ENCODE measurements at regions not wholly inside any gene's neighbourhood (a gene's known extent, or its start where the extent isn't known, plus 50 kb on each side); places are given as distances from the start of the nearest gene placed in this dataset.

DNA sequence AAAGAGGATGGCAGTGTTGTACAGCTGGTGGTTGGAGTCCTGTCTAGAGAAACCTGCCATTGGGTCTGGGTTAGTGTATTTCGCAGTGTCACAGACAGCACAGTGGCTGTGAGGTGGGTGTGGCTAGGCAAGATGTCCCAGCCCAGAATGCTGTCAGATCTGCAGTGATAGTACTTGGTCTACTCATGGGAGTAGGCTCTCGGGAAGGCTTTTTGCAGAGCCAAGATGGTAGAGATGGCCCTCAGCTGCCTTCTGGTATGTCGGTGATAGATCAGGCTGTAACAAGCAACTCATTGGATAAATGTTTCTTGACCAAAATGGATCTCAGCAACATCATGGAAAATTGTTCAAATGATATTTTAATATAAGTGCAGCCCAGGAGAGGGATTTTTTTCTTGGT lies 84.3 kb upstream of the WDR1 start:
- H3K27me3 ChIP-seq (ENCODE audit: control insufficient read depth in 1 of 2, insufficient read depth in 2 of 2, low read length in 2 of 2) = no peaks in the 10 kb centered on the region; a peak in 1 of 5 replicates
- ATAC-seq (no peak), DNase-seq (ENCODE audit: low spot score) (no peak), FAIRE-seq (no peak)
- ChIA-PET CTCF (ENCODE audit: low intra/inter-chr PET ratio, low total read pairs) (no interaction called here), POLR2A (no interaction called here)
- H3K4me3 ChIP-seq (replicated peaks in 1 of 3; ENCODE audit: insufficient read depth in 1 of 3, low read depth in 2 of 3, low read length in 3 of 3) = no peak overlapping the region
- H4K20me1 ChIP-seq (ENCODE audit: insufficient read depth, low read length) = no peaks in the 10 kb centered on the region
- intact Hi-C loops (cut with micrococcal nuclease; ENCODE audit: unreplicated experiment) (no loop called here), in situ Hi-C loops (cut with HindIII; ENCODE audit: extremely low pct_ligation_motif_present, low pct_unique_long_range_greater_than_20kb) (no loop called here)
- no peak overlapping the region for H3K9ac ChIP-seq (ENCODE audit: insufficient read depth, low read depth, low read length)
- no peaks in the 10 kb centered on the region for H3K4me1 ChIP-seq (ENCODE audit: insufficient read depth, low read length)
- no peaks in the 10 kb centered on the region for H3K9me3 ChIP-seq (ENCODE audit: low read length)
- no peaks in the 10 kb centered on the region for H3K79me2 ChIP-seq (ENCODE audit: insufficient read depth, low read length)
- TF ChIP-seq FOXK2 (IDR thresholded peaks at IDR 0.05) (no peak), ZFP90 (CRISPR knock-in tag; IDR thresholded peaks at IDR 0.05; ENCODE audit: borderline replicate concordance) (no peak), CBFB (CRISPR knock-in tag; IDR thresholded peaks at IDR 0.05) (no peak), ZNF556 (CRISPR knock-in tag; IDR thresholded peaks at IDR 0.05; ENCODE audit: borderline replicate concordance) (no peak), ZNF629 (CRISPR knock-in tag; conservative IDR thresholded peaks at IDR 0.05) (no peak), PHF20 (CRISPR knock-in tag; IDR thresholded peaks at IDR 0.05) (no peak), ZNF607 (CRISPR knock-in tag; IDR thresholded peaks at IDR 0.05; ENCODE audit: borderline replicate concordance) (no peak), ZSCAN12 (CRISPR knock-in tag; IDR thresholded peaks at IDR 0.05) (no peak)
- TF ChIP-seq, protein P1, sequence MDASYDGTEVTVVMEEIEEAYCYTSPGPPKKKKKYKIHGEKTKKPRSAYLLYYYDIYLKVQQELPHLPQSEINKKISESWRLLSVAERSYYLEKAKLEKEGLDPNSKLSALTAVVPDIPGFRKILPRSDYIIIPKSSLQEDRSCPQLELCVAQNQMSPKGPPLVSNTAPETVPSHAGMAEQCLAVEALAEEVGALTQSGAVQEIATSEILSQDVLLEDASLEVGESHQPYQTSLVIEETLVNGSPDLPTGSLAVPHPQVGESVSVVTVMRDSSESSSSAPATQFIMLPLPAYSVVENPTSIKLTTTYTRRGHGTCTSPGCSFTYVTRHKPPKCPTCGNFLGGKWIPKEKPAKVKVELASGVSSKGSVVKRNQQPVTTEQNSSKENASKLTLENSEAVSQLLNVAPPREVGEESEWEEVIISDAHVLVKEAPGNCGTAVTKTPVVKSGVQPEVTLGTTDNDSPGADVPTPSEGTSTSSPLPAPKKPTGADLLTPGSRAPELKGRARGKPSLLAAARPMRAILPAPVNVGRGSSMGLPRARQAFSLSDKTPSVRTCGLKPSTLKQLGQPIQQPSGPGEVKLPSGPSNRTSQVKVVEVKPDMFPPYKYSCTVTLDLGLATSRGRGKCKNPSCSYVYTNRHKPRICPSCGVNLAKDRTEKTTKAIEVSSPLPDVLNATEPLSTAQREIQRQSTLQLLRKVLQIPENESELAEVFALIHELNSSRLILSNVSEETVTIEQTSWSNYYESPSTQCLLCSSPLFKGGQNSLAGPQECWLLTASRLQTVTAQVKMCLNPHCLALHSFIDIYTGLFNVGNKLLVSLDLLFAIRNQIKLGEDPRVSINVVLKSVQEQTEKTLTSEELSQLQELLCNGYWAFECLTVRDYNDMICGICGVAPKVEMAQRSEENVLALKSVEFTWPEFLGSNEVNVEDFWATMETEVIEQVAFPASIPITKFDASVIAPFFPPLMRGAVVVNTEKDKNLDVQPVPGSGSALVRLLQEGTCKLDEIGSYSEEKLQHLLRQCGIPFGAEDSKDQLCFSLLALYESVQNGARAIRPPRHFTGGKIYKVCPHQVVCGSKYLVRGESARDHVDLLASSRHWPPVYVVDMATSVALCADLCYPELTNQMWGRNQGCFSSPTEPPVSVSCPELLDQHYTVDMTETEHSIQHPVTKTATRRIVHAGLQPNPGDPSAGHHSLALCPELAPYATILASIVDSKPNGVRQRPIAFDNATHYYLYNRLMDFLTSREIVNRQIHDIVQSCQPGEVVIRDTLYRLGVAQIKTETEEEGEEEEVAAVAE (CRISPR knock-in tag; IDR thresholded peaks at IDR 0.05; ENCODE audit: borderline replicate concordance) = no peak
- H2AFZ ChIP-seq (ENCODE audit: low read length) = no peak overlapping the region
- no peak overlapping the region for H3K4me2 ChIP-seq (ENCODE audit: low read depth, low read length)
- no TSS peak for BruUV-seq (replicated peaks)
- H3K27ac ChIP-seq (ENCODE audit: extremely low read length, insufficient read depth, low read length) = no peak overlapping the region
- H3K36me3 ChIP-seq (replicated peaks in 1 of 2; ENCODE audit: control insufficient read depth in 1 of 2, insufficient read depth in 2 of 2, low read length in 2 of 2) = no peaks in the 10 kb centered on the region
- WGBS (ENCODE audit: low lambda C conversion rate) = 0% methylated on average over 1 of the region's 3 CpGs
